HEK293 (cell line): ENCODE measurements at regions not wholly inside any gene's neighbourhood (a gene's known extent, or its start where the extent isn't known, plus 50 kb on each side); places are given as distances from the start of the nearest gene placed in this dataset.

ENCODE experiments used
- ZNF776 ChIP-seq: fragments of 450-650 bp; formaldehyde crosslinking; IDR thresholded peaks from 2 replicates; pipeline ENCODE4 v1.5.0; 2017; ENCODE audit warnings: missing biosample characterization, missing genetic modification characterization, borderline replicate concordance
- ZNF843 ChIP-seq: fragments of 450-650 bp; formaldehyde crosslinking; IDR thresholded peaks from 2 replicates; pipeline ENCODE4 v1.5.1; 2016; ENCODE audit warnings: missing biosample characterization, missing genetic modification characterization

DNA sequence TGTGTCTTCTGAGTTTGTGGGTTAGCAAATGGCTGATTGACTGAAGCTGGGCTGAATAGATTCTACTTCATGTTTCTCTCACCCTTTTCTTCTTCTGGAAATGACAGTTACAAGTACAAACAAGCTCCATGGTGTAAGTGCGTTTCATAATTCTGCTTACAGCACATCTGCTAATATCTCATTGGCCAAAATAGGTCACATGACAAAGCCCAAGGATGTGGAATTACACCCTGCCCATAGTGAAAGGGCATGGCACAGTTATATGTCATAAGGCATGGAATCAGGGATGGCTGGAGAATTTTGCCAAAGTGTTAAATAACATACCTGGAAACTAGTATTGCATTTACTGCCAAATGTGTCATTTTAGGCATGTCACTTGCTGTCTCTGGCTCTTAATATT lies 327.2 kb downstream of the NKX6-1 start:
- TF ChIP-seq ZNF843 (tag by site-specific recombination) = no peak
- TF ChIP-seq ZNF776 (tag by site-specific recombination) = no peak
